IPS DF 19.7 (cell line): ENCODE measurements at regions not wholly inside any gene's neighbourhood (a gene's known extent, or its start where the extent isn't known, plus 50 kb on each side); places are given as distances from the start of the nearest gene placed in this dataset.

Source experiments
- DNase-seq: peaks from one replicate; pipeline ENCODE4 v3.0.0-alpha.2; 2013; ENCODE audit warnings: low read depth, low spot score

DNA sequence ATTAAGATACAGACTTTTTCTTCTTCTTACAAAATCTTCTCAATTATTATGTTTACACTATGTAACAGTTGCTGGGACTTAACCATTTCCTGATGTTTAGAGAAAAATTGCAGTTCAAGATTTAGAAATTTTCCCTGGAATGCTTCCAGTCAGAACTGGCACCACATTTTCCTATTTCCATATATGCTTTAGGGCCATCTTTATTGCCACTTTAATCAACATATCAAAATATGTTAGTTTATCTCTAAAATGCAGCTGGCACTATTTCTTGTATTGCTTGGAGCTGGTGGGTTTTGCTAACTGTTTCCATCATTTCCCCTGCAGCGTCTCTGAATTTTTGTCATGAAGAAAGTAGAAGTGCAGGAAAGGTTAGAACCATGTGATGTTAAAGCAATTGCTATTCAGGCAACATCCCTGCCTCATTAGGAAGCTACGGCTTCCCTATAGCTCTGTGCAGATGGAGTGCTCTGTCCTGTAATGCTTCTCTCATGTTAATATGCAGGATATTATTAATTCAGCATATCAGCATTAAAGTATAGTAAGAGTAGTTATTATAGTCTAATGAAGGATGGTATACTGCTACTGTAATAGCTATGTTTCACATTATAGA lies 269.1 kb downstream of the MTRR start:
- no peak for DNase-seq

DNA sequence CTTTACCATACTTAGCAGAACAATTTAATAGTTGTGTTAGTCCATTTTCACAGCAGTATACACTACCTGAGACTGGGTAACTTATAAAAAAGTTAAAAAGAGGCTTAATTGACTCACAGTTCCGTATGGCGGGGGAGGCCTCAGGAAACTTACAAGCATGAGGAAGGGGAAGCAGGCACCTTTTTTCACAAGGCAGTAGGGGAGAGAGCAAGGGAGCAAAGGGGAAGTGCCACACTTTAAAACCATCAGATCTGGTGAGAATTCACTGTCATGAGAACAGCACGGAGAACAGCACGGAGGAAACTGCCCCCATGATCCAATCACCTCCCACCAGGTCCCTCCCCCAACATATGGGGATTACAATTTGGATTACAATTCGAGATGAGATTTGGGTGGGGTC lies 269.9 kb downstream of the MTRR start:
- no peak for DNase-seq

DNA sequence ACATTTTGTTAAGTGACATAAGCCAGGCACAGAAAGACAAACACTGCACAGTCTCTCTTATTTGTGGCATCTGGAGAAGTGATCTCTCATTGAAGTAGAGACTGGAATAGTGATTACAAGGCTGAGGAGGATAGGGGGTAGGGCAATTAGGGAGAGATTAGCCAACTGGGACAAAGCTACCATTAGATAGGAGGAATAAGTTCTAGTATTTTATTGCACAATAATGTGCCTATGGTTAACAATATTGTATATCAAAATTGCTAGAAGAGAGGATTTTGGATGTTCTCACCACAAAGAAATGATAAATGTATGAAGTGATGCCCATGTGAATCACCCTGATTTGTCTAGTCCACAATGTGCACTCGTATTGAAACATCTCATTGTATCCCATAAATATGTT lies 281.8 kb downstream of the MTRR start:
- DNase-seq: no peak

DNA sequence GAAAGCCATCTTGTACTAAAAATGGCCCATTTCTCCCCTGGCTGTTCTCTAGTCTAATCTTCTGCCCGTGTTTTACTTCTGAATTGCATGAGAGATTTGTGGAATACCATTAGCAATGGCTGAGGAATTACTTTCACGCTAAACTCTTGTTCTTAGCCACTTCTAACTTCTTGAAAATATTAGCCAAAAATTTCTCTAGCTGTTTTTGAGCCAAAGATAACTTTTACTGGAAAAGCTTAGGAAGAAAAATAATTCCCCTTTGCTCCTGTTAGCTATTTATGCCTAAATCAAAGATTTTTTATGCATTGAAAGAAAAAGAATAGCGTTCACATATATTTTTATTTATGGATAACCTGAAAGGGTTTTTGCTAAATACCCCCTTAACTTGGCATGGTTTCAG lies 287.8 kb downstream of the MTRR start:
- DNase-seq: no peak

DNA sequence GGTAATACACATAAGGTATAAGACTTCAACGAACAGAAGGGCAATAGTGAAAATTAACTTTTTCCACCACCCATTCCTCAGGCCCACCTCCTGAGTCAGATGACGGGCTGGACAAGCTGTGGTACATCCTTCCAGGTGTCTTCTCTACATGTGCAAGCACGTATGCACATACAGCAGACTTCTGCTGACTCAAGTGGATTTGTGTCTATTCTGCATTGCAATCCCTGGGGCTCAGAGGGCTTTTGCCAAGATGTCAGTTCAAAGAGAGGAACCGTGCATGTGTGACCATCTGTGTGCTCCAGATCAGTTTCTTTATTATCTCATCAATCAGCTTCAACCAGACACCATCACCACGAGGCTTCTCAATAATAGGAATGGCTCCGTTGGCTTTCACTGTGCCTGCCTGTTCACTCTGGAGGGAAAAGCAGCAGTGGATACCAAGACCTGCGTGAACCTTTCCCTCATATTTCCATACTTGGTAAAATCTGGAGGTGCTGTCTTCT lies 288.4 kb downstream of the MTRR start:
- DNase-seq: no peak

DNA sequence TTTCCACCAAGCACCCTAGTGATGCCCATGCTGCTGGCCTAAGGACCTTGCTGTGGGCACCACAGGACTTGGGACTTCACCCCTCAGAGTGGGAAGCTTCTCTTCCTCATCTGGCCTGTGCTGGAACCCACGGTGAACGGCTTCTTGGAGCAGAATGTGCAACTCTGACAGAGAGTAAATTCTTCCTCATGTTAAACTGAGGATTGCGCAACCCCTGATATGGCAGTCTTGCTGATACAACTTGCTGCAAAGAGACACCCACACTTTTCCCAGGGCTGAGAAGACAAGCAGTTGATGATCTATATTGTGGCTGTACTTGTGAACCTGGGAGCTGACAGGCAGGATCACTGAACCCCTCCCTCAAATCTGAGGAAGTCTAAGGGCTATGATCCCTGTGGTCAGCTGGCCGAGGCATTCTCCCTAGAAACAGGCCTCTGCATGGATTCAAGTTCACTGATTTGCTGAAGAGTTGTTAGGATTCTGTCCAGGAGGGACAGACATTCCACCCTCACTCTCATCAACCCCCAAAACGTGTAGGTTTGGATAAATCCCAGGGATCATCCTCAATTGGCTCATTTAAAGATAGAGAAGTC lies 307.2 kb downstream of the MTRR start:
- DNase-seq: no peak

DNA sequence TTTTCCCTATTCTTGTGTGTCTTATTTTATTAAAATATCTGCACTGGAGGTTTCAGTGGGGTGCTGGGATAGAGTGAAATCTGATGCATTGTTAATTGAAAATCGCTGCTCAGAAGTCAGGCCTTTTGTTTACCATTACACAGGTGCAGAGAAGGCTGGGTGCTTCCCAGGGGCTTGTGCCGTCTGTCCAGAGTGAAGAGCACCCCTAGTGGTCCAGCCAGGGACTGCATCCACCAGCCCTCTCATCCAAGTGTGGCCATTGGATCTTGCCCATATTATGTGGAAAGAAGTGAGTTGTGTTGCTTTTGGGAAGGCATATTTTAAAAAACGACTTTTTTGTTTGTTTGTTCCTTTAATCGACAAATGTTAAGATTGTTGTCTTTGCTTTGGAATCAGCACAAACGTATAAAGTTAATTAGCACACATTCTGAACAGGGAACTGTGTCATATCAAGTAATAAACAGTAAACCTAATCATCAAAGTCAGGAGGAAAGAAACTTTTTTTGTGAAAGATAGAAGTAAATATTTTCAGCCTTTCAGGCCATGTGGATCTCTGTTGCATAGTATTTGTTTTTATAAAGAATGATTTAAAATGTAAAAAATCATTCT lies 315.6 kb downstream of the MTRR start:
- no peak for DNase-seq

DNA sequence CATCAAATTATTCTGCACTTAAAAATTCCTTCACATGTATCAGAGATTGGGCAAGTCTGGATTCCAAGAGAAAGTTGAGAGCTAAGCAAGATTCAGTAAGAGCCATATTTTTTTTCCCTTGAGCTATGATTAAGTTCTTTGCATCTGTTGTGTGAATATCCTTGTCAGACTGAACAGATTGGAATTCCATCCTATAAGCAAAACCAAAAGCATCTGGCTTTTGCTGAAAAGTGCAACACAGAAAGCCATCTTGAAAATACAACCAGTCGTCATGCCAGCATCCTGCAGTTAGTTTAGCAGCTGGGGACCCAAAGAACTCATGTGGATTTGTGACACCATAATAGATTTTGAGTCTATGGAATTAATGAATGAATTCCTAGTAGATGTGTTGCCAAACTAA lies 316.9 kb downstream of the MTRR start:
- DNase-seq: no peak

DNA sequence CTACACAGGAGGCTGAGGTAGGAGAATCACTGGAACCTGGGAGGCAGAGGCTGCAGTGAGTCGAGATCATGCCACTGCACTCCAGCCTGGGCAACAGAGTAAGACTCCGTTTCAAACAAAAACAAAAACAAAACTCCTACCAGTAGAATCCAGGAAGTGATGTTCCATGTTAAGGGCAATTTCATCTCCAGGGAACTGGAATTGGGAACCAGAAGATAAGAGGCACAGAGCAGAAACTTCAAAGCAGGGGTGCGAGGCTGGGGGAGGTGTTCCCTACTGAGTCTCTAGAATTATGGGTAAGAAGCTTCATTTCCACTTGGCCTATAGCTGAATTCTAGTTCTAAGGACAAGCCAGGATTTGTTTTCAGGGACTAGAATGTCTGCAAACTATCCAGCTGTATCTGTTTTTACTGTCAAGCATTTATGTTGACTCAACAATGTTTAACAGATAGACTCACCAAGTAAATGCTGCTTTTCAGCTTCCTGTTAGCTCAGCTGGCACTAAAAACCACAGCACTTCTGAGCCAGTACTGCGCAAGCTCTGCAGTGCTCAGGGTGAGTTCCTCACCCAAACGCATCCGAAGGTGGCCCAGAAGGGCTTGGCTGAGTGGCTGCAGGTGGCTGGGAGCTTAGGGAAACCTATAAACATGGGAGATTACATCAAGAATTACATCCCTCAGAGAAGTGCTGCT lies 320.1 kb downstream of the MTRR start:
- DNase-seq: no peak

DNA sequence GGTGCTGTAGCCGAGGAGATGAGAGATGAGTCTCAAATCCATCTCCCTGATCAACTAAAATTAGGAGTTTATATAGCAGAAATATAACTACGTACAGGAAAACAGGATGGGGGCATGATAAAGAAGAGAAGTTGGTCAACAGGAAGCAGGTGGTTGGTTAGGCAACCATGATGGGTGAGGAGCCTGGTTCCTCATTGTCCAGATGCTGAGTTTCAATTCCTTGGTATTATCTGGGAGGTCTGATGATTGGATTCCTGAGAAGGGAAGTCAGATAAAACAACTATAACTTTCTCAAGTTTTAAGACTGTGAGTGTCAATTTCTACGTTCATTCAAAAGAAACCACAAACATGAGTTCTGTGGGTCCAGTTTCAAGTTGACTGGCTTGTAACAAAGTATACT lies 323.9 kb downstream of the MTRR start:
- DNase-seq: no peak

DNA sequence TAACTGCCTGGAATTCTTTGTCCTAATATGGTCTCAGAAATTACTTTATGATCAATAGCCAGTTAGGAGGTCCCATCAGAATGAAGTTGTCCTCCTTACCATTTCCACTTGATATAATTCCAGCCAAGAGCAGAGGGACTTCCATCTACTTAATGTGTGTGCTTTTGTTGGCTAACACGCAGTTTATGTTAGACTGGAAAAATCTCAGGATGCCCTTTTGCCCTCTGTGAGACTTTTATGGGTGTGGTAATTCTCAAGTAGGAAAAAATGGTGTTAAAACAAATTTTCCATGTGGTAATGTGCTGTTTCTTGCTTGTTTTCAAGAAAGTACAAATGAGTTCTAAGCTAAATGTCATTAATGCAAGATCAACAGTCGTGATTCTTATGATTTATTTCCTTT lies 327.1 kb downstream of the MTRR start:
- DNase-seq: no peak

DNA sequence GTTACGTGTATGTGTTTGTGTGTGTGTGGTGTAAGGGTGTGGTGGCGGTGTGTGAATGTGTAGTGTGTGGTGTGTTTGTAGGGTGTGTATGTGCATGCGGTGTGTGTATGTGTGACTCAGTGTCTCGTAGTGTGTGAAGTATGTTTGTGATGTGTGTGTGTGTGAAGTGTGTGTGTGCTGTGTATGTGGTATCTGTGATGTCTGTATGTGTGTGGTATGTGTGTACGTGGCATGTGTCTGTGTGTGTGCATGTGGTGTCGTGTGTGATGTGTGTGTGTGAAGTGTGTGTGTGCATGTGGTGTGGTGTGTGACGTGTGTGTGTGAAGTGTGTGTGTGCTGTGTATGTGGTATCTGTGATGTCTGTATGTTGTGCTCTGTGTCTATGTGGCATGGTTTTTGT lies 339.4 kb downstream of the MTRR start:
- DNase-seq: no peak

DNA sequence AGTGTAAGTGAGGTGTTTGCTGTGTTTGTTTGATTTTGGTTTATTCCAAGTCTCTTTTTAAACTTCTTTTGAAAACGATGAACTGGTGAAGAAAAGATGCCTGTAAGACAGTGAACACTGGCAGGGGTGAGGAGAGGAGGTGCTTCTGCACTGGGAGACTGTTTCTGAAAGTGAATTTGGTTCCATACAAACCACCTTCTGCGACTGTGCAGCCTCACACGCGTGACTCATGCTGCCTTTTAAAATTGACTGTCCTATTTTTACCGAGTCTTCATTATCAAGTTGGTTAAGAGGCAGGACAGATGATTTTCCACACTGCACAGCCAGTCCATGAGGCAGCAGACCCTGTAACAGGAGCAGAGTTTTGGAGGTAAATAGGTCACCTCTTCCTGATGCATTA lies 340.6 kb downstream of the MTRR start:
- DNase-seq: no peak

DNA sequence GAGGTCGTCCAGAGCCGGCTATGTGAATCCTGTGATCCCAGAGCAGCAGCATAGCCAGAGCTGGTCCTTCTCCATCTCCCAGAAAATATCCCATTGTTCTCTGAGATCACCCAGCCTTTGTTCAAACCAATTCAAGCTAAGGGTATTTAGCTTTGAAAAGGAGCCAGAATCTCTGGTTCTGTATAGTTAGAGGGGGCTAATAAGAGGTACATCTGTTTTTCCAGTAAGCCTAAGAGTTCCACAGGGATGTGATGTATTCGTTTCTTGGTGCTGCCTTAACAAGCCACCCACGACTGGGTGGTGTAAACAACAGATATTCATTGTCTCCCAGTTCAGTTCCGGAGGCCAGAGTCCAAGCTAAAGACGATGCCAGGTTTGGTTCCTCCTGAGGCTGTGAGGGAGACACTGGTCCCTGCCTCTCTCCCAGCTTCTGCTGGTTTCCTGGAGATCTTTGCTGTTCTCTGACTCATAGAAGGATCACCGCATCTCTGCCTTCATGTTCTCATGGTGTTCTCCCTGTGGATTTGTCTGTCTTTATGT lies 344.8 kb downstream of the MTRR start:
- DNase-seq: no peak

DNA sequence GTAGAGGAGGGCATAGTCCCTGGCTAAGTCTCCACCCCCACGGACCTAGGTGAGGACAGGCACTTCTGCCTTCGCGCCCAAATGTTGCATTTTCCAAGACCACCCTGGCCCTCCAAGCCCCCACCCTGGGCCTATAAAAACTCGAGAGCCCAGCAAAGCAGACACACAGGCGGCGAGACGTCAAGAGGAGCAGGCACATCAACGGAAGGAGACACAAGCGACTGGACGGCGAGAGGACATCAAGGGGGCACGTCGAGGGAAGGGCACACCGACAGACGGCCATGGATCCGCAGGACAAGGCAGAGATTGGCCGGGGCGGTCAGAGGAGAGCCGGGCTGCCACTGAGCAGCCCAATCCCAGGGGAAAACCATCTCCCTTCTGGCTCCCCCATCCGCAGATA lies 348.0 kb downstream of the MTRR start:
- no peak for DNase-seq

DNA sequence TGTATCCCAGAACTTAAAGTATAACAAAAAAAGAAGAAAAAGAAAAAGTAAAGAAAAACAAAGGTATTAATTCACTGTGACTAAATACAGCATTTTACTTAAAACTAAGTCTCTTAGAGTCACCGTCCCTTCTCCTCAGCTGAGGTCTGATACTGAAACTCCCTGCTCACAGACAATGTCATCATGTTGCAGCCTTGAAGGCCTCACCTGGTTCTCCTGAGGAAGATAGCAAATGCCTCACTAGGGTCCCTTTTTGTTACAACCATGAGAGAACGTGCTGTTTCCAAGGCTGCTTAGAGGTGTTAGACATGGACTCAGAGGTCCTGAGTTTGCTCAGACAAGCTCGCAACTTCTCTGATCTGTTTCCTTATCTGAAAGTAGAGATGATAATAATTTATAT lies 357.2 kb downstream of the MTRR start:
- no peak for DNase-seq

DNA sequence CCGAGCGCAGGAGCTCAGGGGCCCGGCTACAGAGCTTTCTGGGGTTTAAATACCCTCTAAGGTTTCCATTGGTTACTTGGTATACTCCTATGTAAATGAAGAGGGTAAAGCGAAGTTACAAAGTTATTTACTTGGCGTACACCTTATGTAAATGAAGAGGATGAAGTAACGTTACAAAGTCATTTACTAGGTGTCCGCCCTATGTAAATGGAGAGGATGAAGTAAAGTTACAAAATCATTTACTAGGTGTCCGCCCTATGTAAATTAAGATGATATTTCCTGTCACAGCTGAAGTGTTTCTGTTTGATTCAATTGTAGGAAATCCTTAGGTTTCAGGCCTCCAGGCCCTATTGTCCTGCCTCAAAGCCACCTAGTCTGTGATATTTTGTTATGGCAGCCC lies 358.2 kb downstream of the MTRR start:
- DNase-seq: no peak

DNA sequence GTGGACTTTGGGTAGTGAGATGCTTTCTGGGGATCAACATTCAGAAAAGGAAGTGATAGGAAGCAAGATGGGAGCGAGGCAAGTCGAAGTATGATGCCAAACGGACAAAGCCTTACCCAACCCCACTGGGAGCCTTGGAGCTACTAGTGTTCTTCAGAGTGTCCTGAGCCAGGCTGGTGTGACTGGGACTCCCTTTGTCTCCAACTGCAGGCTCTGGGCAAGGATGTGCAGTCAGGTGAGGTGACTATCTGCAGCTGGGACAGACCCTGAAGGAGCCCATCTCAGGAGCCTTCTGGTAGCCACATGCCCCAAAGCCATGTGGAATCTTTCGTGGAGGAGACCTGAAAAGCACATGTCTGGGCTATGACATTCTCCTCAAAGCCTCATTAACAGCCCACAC lies 360.6 kb downstream of the MTRR start:
- no peak for DNase-seq

DNA sequence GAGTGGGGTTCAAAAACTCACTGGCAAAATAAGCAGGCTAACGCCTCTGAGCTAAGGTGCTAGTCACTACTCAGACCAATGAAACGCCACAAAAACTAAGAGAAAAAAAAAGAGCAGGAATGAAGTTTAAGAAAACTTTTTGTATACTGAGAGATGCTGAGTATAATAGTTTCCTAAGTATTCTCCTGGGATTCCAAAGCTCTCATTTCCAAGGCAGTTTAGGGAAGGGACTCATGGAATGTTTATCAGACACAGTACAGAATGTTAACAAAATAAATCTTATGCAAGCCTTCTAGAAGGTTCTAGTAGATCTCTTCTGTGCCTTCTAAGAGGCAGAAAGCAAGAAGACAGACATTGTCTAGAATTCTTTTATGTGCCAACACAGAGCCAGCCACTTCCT lies 361.9 kb downstream of the MTRR start:
- no peak for DNase-seq

DNA sequence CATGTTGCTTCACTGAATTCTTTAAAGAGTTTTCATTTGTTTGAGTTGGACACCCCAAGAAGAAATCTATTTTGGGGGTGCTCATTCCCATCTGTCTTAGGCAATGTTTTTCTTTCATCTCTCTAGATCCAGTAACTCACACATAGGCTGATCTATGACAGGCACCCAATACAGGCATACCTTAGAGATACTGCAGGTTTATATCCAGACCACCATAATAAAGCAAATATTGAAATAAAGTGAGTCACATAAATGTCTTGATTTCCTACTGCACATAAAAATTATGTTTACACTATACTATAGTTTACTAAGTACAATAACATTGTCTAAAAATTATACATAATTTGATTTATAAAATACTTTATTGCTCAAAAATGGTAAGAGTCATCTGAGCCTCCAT lies 364.5 kb downstream of the MTRR start:
- no peak for DNase-seq

DNA sequence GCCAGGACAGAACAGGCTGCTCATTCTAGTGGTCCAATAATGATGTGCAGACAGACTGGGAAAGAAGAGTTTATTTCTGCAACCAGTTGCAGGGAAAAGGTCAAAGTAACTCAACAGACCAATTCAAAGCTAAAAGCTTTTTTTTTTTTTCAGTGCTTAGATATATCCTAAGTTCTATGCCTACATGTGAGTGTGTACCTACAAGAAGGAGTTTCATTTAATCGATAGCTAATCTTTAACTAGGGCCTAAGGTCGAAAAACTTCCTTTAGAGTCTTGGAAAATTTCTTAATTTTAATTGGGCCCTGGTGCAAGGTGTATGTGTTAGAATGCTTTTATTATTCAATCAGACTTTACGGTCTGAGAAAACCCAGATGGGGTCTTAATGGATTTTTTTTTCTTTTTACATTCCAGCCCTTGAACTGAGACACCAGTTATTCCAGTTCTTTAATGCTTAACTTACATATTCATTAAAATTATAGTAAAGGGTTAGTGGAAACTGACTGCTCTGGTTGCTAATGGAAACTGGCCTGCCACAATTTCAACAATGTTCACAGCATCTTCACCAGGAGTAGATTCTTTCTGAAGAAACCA lies 365.3 kb downstream of the MTRR start:
- no peak for DNase-seq

DNA sequence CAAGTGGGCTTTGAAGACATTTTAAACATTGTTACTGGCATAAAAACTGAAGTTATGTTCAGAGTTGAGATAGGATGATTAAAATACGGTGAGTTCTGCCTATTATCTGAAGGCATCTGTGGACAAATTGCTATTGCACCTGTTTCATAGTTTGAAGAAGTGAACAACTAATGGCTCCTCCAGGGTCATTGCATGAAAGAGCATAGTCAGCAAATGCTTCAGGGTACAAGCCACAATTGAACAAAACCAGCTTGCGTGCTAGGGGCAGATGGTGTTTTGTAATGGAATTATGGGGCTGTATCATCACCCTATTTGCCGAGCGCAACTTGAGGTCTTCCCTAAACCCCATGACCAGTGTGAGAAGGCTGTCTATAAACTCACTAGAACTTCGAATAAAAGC lies 369.1 kb downstream of the MTRR start:
- no peak for DNase-seq
